Thyroid gland (tissue), 4 donors: ENCODE measurements at regions not wholly inside any gene's neighbourhood (a gene's known extent, or its start where the extent isn't known, plus 50 kb on each side); places are given as distances from the start of the nearest gene placed in this dataset.

Source experiments
- DNase-seq, 2 donors: peaks; one replicate each; pipeline ENCODE4 v3.0.0-alpha.2; 2019
- H3K27ac ChIP-seq, 3 donors: fragments of 200-600 bp; sonication (generic); 1 replicate in 2 of 3; 2 replicates in 1 of 3; pipeline ENCODE4 v1.5.1; 2016 to 2019; ENCODE audit warnings: mild to moderate bottlenecking in 1 of 3, moderate library complexity in 1 of 3
- H3K27me3 ChIP-seq: fragments of 200-600 bp; sonication (generic); one replicate; pipeline ENCODE4 v1.5.1; 2019
- H3K36me3 ChIP-seq, 2 donors: fragments of 200-600 bp; sonication (generic); one replicate each; pipeline ENCODE4 v1.5.1; 2016 to 2019
- H3K4me1 ChIP-seq, 2 donors: fragments of 200-600 bp; sonication (generic); one replicate each; pipeline ENCODE4 v1.5.1; 2017 to 2019
- H3K4me3 ChIP-seq, 3 donors: fragments of 200-600 bp; sonication (generic); replicated peaks in 1 of 3; 1 replicate in 2 of 3; 2 replicates in 1 of 3; pipeline ENCODE4 v1.5.1; 2016; ENCODE audit warnings: mild to moderate bottlenecking in 1 of 3
- H3K9me3 ChIP-seq: fragments of 200-600 bp; sonication (generic); one replicate; pipeline ENCODE4 v1.5.1; 2017
- CTCF ChIP-seq, 6 experiments: fragments of 200-600 bp in 3 of 6; fragments of 450-650 bp in 3 of 6; sonication (generic) in 3 of 6; IDR thresholded peaks; one replicate each; pipeline ENCODE4 v1.5.1; 2016 to 2019; ENCODE audit warnings: antibody characterized with exemption in 6 of 6, mild to moderate bottlenecking in 2 of 6, inconsistent platforms in 1 of 6, moderate library complexity in 1 of 6
- POLR2A ChIP-seq, 2 donors: fragments of 450-650 bp; IDR thresholded peaks; one replicate each; pipeline ENCODE4 v1.6.1; 2017; ENCODE audit warnings: antibody characterized with exemption in 2 of 2, mild to moderate bottlenecking in 2 of 2, moderate library complexity in 1 of 2
- WGBS, 2 donors: methylation state at CpG; one replicate each; pipeline ENCODE4 v1.1.5; 2017; 5-methylcytosine and 5-hydroxymethylcytosine counted together
- intact Hi-C: fragments of 100-400 bp; cut with DNase I; formaldehyde crosslinking; loops from one replicate; pipeline ENCODE4 v1.15.1; 2023

DNA sequence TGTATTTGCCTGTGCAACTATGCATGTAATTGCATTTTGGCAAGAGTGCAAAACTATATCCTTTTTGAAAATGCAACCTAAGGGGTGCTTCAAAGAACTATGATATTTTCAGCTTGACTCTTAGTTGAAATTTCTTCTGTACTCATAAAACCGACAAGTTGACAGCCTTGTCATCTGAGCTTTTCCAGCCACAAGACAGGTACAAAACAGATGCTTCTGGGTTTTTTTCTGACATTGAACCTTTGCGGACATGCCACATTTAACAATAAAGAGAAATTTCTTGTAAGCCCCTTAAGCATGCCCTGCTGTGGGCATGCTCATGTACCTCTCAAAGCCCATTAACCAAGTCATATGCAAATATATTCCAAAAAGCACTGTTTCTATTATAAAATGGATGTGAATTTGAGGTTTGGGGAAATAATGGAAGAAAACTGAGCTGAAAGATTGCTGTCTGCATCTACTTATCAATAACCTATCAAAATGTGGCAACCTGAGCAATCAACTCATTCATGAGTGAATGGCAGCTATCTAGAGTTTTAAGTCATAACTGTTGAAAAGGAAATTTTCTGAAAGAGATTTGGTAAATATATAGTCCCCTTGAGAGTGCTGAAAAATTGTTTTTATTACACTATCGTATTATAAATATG lies 1117.0 kb upstream of the LRRTM3 start:
- Histone ChIP-seq H3K9me3 (no peaks in the 10 kb centered on the region), H3K4me1 (peaks cover 0 to 3% of the 10 kb centered on the region in 2 donors), H3K27me3 (no peaks in the 10 kb centered on the region), H3K27ac (no peak overlapping the region), H3K36me3 (no peaks in the 10 kb centered on the region), H3K4me3 (no peak overlapping the region)
- intact Hi-C loops: no loop called here
- no peak for DNase-seq
- WGBS, 2 donors: 88% methylated on average over 3 of the region's 3 CpGs
- TF ChIP-seq CTCF (IDR thresholded peaks at IDR 0.05): no peak
- no peak for TF ChIP-seq POLR2A (IDR thresholded peaks at IDR 0.05)

GRCh38 chr10:65811931-65812525 lies 1113.8 kb upstream of the LRRTM3 start:
- no peak overlapping the region for H3K4me3 ChIP-seq
- H3K36me3 ChIP-seq: no peaks in the 10 kb centered on the region
- intact Hi-C loops: no loop called here
- H3K4me1 ChIP-seq: no peaks in the 10 kb centered on the region
- no peaks in the 10 kb centered on the region for H3K9me3 ChIP-seq
- no peaks in the 10 kb centered on the region for H3K27me3 ChIP-seq
- DNase-seq: no peak
- no peak overlapping the region for H3K27ac ChIP-seq
- WGBS, 2 donors: 88 to 97% methylated on average over 13 to 15 of the region's 28 CpGs
- TF ChIP-seq CTCF (IDR thresholded peaks at IDR 0.05) (no peak), POLR2A (IDR thresholded peaks at IDR 0.05) (no peak)

GRCh38 chr10:65816536-65816935 lies 1109.3 kb upstream of the LRRTM3 start:
- H3K36me3 ChIP-seq: no peaks in the 10 kb centered on the region

GRCh38 chr10:65818990-65819389 lies 1106.8 kb upstream of the LRRTM3 start:
- 88% methylated on average over 3 of the region's 3 CpGs for WGBS, 2 donors
- TF ChIP-seq POLR2A (IDR thresholded peaks at IDR 0.05) (no peak), CTCF (IDR thresholded peaks at IDR 0.05) (no peak)
- intact Hi-C loops: no loop called here

More at GRCh38 chr10:65816536-65816935, 1109.3 kb upstream of the LRRTM3 start:
- Histone ChIP-seq H3K27me3 (no peaks in the 10 kb centered on the region), H3K9me3 (no peaks in the 10 kb centered on the region), H3K4me3 (no peak overlapping the region), H3K27ac (no peak overlapping the region), H3K4me1 (no peaks in the 10 kb centered on the region)
- TF ChIP-seq POLR2A (IDR thresholded peaks at IDR 0.05): no peak
- TF ChIP-seq CTCF (IDR thresholded peaks at IDR 0.05): no peak
- DNase-seq: no peak
- intact Hi-C loops: no loop called here
- 37 to 45% methylated on average over 1 of the region's 1 CpG for WGBS, 2 donors

DNA sequence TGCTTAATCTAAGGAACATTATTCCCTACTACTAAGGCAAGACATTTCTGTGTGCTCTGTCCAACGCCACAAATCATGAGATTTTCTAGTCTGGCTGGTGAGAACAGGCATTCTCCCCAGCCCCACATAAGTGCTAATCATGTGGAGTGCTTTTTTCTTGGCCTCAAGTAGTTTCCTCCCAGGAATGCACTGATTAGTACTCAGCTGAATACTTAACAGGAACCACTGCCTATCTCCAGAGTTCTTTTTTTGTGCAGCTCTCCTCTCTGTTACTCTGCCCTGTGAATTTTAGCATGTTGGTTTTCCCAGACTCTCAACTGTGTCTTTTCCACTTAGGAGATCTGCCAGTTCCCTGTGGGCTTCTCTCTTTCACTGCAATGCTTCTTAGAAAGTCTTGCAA lies 1098.5 kb upstream of the LRRTM3 start:
- DNase-seq: peak; percentile 47 to 48
- H3K4me1 ChIP-seq: peaks cover 0 to 5% of the 10 kb centered on the region in 2 donors
- H3K27me3 ChIP-seq: no peaks in the 10 kb centered on the region
- H3K4me3 ChIP-seq: no peak overlapping the region
- H3K36me3 ChIP-seq: no peaks in the 10 kb centered on the region
- no peak for TF ChIP-seq POLR2A (IDR thresholded peaks at IDR 0.05)
- no peak for TF ChIP-seq CTCF (IDR thresholded peaks at IDR 0.05)
- intact Hi-C loops: no loop called here
- H3K9me3 ChIP-seq: no peaks in the 10 kb centered on the region
- peak overlapping the region in 2 of 3 donors; percentile 49 to 60 for H3K27ac ChIP-seq
- WGBS, 2 donors: 5 to 29% methylated on average over 1 of the region's 1 CpG

More at GRCh38 chr10:65818990-65819389, 1106.8 kb upstream of the LRRTM3 start:
- H3K4me3 ChIP-seq: no peak overlapping the region
- no peaks in the 10 kb centered on the region for H3K27me3 ChIP-seq
- no peaks in the 10 kb centered on the region for H3K9me3 ChIP-seq
- no peak overlapping the region for H3K27ac ChIP-seq
- no peaks in the 10 kb centered on the region for H3K36me3 ChIP-seq
- H3K4me1 ChIP-seq: no peaks in the 10 kb centered on the region
- DNase-seq: no peak
